ENCODE measurements at regions not wholly inside any gene's neighbourhood (a gene's known extent, or its start where the extent isn't known, plus 50 kb on each side); places are given as distances from the start of the nearest gene placed in this dataset.
"Not testable (repeated sequence)": the region's sequence is repeated elsewhere in the genome, so short reads cannot be mapped to it uniquely, and the experiment has no call there.

GRCh38 chrX:109918753-109919152 lies 84.2 kb upstream of the TMEM164 start:
- no peak for ATAC-seq (ENCODE audit: low read depth)
- no peak overlapping the region for H3K4me3 Mint-ChIP-seq
- POLR2A ChIA-PET = no interaction called here
- H3K27ac Mint-ChIP-seq = no peak overlapping the region
- no peaks in the 10 kb centered on the region for H3K36me3 Mint-ChIP-seq
- no peaks in the 10 kb centered on the region for H3K9me3 Mint-ChIP-seq
- DNase-seq = no peak
- H3K27me3 Mint-ChIP-seq = peaks cover 3% of the 10 kb centered on the region
- H3K4me1 Mint-ChIP-seq = no peaks in the 10 kb centered on the region

- no peaks in the 10 kb centered on the region for H3K9me3 Mint-ChIP-seq
- ATAC-seq (ENCODE audit: low read depth) (no peak), DNase-seq (no peak)
- no peaks in the 10 kb centered on the region for H3K36me3 Mint-ChIP-seq
- H3K4me1 Mint-ChIP-seq = no peaks in the 10 kb centered on the region
- POLR2A ChIA-PET = no interaction called here
- H3K4me3 Mint-ChIP-seq = no peak overlapping the region
- no peak overlapping the region for H3K27ac Mint-ChIP-seq
- H3K27me3 Mint-ChIP-seq = peaks cover 3% of the 10 kb centered on the region
Measured at GRCh38 chrX:109920325-109920724, 82.6 kb upstream of the TMEM164 start.

- no peaks in the 10 kb centered on the region for H3K9me3 Mint-ChIP-seq
- H3K27me3 Mint-ChIP-seq = peaks cover 3% of the 10 kb centered on the region
- H3K4me1 Mint-ChIP-seq = no peaks in the 10 kb centered on the region
- H3K4me3 Mint-ChIP-seq = no peak overlapping the region
- no peak for DNase-seq
- POLR2A ChIA-PET = no interaction called here
- no peak for ATAC-seq (ENCODE audit: low read depth)
- H3K36me3 Mint-ChIP-seq = no peaks in the 10 kb centered on the region
- H3K27ac Mint-ChIP-seq = no peak overlapping the region
Measured at GRCh38 chrX:109920868-109921267, 82.0 kb upstream of the TMEM164 start.

- POLR2A ChIA-PET = interaction anchor here (0.7 kb wide), 1 partner anchor 11 kb away, joined by 9 read pairs; no protein-coding TSS in a partner anchor
Measured at GRCh38 chrX:109922190-109922589, 80.7 kb upstream of the TMEM164 start.

GRCh38 chrX:109925003-109925402 lies 77.9 kb upstream of the TMEM164 start:
- H3K9me3 Mint-ChIP-seq; ATAC-seq (ENCODE audit: low read depth); DNase-seq; POLR2A ChIA-PET; H3K4me3 Mint-ChIP-seq; H3K27ac Mint-ChIP-seq; H3K4me1 Mint-ChIP-seq; H3K27me3 Mint-ChIP-seq; H3K36me3 Mint-ChIP-seq: not testable (repeated sequence)

More at GRCh38 chrX:109922190-109922589, 80.7 kb upstream of the TMEM164 start:
- peaks cover 3% of the 10 kb centered on the region for H3K27me3 Mint-ChIP-seq
- H3K9me3 Mint-ChIP-seq = no peaks in the 10 kb centered on the region
- ATAC-seq (ENCODE audit: low read depth) (no peak), DNase-seq (no peak)
- no peak overlapping the region for H3K27ac Mint-ChIP-seq
- no peaks in the 10 kb centered on the region for H3K36me3 Mint-ChIP-seq
- H3K4me3 Mint-ChIP-seq = no peak overlapping the region
- no peaks in the 10 kb centered on the region for H3K4me1 Mint-ChIP-seq

GRCh38 chrX:109925656-109926055 lies 77.3 kb upstream of the TMEM164 start:
- no peak overlapping the region for H3K27ac Mint-ChIP-seq
- H3K36me3 Mint-ChIP-seq = no peaks in the 10 kb centered on the region
- no peak for DNase-seq
- peaks cover 3% of the 10 kb centered on the region for H3K27me3 Mint-ChIP-seq
- no peaks in the 10 kb centered on the region for H3K9me3 Mint-ChIP-seq
- H3K4me1 Mint-ChIP-seq = no peaks in the 10 kb centered on the region
- no peak overlapping the region for H3K4me3 Mint-ChIP-seq
- POLR2A ChIA-PET = no interaction called here
- no peak for ATAC-seq (ENCODE audit: low read depth)

- H3K9me3 Mint-ChIP-seq = no peaks in the 10 kb centered on the region
- ATAC-seq (ENCODE audit: low read depth) = no peak
- no peak overlapping the region for H3K4me3 Mint-ChIP-seq
- H3K27me3 Mint-ChIP-seq = peaks cover 3% of the 10 kb centered on the region
- no peaks in the 10 kb centered on the region for H3K4me1 Mint-ChIP-seq
- H3K27ac Mint-ChIP-seq = no peak overlapping the region
- POLR2A ChIA-PET = no interaction called here
- DNase-seq = no peak
- no peaks in the 10 kb centered on the region for H3K36me3 Mint-ChIP-seq
Measured at GRCh38 chrX:109926118-109926517, 76.8 kb upstream of the TMEM164 start.

GRCh38 chrX:109926743-109927662 lies 75.9 kb upstream of the TMEM164 start:
- H3K4me1 Mint-ChIP-seq = no peaks in the 10 kb centered on the region
- no peak overlapping the region for H3K4me3 Mint-ChIP-seq
- no peak overlapping the region for H3K27ac Mint-ChIP-seq
- H3K27me3 Mint-ChIP-seq = no peaks in the 10 kb centered on the region
- DNase-seq = no peak
- no peak for ATAC-seq (ENCODE audit: low read depth)
- H3K36me3 Mint-ChIP-seq = no peaks in the 10 kb centered on the region
- no peaks in the 10 kb centered on the region for H3K9me3 Mint-ChIP-seq
- POLR2A ChIA-PET = no interaction called here

- ATAC-seq (ENCODE audit: low read depth) = no peak
- H3K36me3 Mint-ChIP-seq = no peaks in the 10 kb centered on the region
- POLR2A ChIA-PET = no interaction called here
- no peak overlapping the region for H3K4me3 Mint-ChIP-seq
- no peaks in the 10 kb centered on the region for H3K27me3 Mint-ChIP-seq
- H3K9me3 Mint-ChIP-seq = no peaks in the 10 kb centered on the region
- H3K27ac Mint-ChIP-seq = no peak overlapping the region
- H3K4me1 Mint-ChIP-seq = no peaks in the 10 kb centered on the region
- no peak for DNase-seq
Measured at GRCh38 chrX:109927663-109928273, 75.1 kb upstream of the TMEM164 start.

GRCh38 chrX:109928596-109929335 lies 74.1 kb upstream of the TMEM164 start:
- POLR2A ChIA-PET = no interaction called here
- Mint-ChIP-seq H3K4me3 (no peak overlapping the region), H3K27ac (no peak overlapping the region), H3K9me3 (no peaks in the 10 kb centered on the region), H3K27me3 (no peaks in the 10 kb centered on the region), H3K36me3 (no peaks in the 10 kb centered on the region), H3K4me1 (no peaks in the 10 kb centered on the region)
- no peak for ATAC-seq (ENCODE audit: low read depth)
- no peak for DNase-seq

- H3K27ac Mint-ChIP-seq = no peak overlapping the region
- no peaks in the 10 kb centered on the region for H3K9me3 Mint-ChIP-seq
- no peak for DNase-seq
- H3K4me1 Mint-ChIP-seq = no peaks in the 10 kb centered on the region
- ATAC-seq (ENCODE audit: low read depth) = no peak
- POLR2A ChIA-PET = no interaction called here
- no peaks in the 10 kb centered on the region for H3K36me3 Mint-ChIP-seq
- H3K4me3 Mint-ChIP-seq = no peak overlapping the region
- H3K27me3 Mint-ChIP-seq = no peaks in the 10 kb centered on the region
Measured at GRCh38 chrX:109931677-109932076, 71.2 kb upstream of the TMEM164 start.

- H3K9me3 Mint-ChIP-seq = no peaks in the 10 kb centered on the region
- POLR2A ChIA-PET = no interaction called here
- H3K27ac Mint-ChIP-seq = no peak overlapping the region
- no peak overlapping the region for H3K4me3 Mint-ChIP-seq
- no peaks in the 10 kb centered on the region for H3K36me3 Mint-ChIP-seq
- H3K4me1 Mint-ChIP-seq = no peaks in the 10 kb centered on the region
- no peak for ATAC-seq (ENCODE audit: low read depth)
- no peaks in the 10 kb centered on the region for H3K27me3 Mint-ChIP-seq
- DNase-seq = no peak
Measured at GRCh38 chrX:109934434-109934833, 68.5 kb upstream of the TMEM164 start.

GRCh38 chrX:109934935-109935334 lies 68.0 kb upstream of the TMEM164 start:
- no peak for DNase-seq
- ATAC-seq (ENCODE audit: low read depth) = no peak
- Mint-ChIP-seq H3K27ac (no peak overlapping the region), H3K4me3 (no peak overlapping the region), H3K9me3 (no peaks in the 10 kb centered on the region), H3K36me3 (no peaks in the 10 kb centered on the region), H3K27me3 (no peaks in the 10 kb centered on the region), H3K4me1 (no peaks in the 10 kb centered on the region)
- POLR2A ChIA-PET = no interaction called here

GRCh38 chrX:109936114-109936513 lies 66.8 kb upstream of the TMEM164 start:
- DNase-seq (no peak), ATAC-seq (ENCODE audit: low read depth) (no peak)
- H3K4me3 Mint-ChIP-seq = no peak overlapping the region
- no peaks in the 10 kb centered on the region for H3K27me3 Mint-ChIP-seq
- H3K27ac Mint-ChIP-seq = no peak overlapping the region
- H3K36me3 Mint-ChIP-seq = no peaks in the 10 kb centered on the region
- POLR2A ChIA-PET = no interaction called here
- no peaks in the 10 kb centered on the region for H3K9me3 Mint-ChIP-seq
- H3K4me1 Mint-ChIP-seq = no peaks in the 10 kb centered on the region

All from activated naive CD8-positive, alpha-beta T cell treated with anti-CD3 and anti-CD28 coated beads, Interleukin-2, amount 10 ng/mL, durations not matched to agents 7 days and 5 days (primary cell).